ENCODE measurements at regions not wholly inside any gene's neighbourhood (a gene's known extent, or its start where the extent isn't known, plus 50 kb on each side); places are given as distances from the start of the nearest gene placed in this dataset.
"Not testable (repeated sequence)": the region's sequence is repeated elsewhere in the genome, so short reads cannot be mapped to it uniquely, and the experiment has no call there.

- no peak for DNase-seq (ENCODE audit: insufficient read length, low spot score)
- FAIRE-seq: no peak
Observed at GRCh38 chr11:116390963-116391362, 381.8 kb downstream of the BUD13 start.

- no peak for DNase-seq (ENCODE audit: insufficient read length, low spot score)
- FAIRE-seq: no peak
Observed at GRCh38 chr11:116388146-116388545, 384.6 kb downstream of the BUD13 start.

- DNase-seq (ENCODE audit: insufficient read length, low spot score) (no peak), FAIRE-seq (no peak)
Observed at GRCh38 chr11:116387641-116388040, 385.1 kb downstream of the BUD13 start.

GRCh38 chr11:116386118-116386699 lies 386.6 kb downstream of the BUD13 start:
- DNase-seq (ENCODE audit: insufficient read length, low spot score) (no peak), FAIRE-seq (no peak)

GRCh38 chr11:116384876-116385275 lies 387.9 kb downstream of the BUD13 start:
- FAIRE-seq (no peak), DNase-seq (ENCODE audit: insufficient read length, low spot score) (no peak)

- no peak for DNase-seq (ENCODE audit: insufficient read length, low spot score)
- FAIRE-seq: no peak
Observed at GRCh38 chr11:116384407-116384806, 388.4 kb downstream of the BUD13 start.

- DNase-seq (ENCODE audit: insufficient read length, low spot score): peak; percentile 13
- no peak for FAIRE-seq
Observed at GRCh38 chr11:116379185-116379828, 393.5 kb downstream of the BUD13 start.

GRCh38 chr11:116376547-116376946 lies 396.2 kb downstream of the BUD13 start:
- DNase-seq (ENCODE audit: insufficient read length, low spot score): no peak

GRCh38 chr11:116376054-116376453 lies 396.7 kb downstream of the BUD13 start:
- DNase-seq (ENCODE audit: insufficient read length, low spot score): no peak
- FAIRE-seq: no peak

More at GRCh38 chr11:116376547-116376946, 396.2 kb downstream of the BUD13 start:
- no peak for FAIRE-seq

- DNase-seq (ENCODE audit: insufficient read length, low spot score) (no peak), FAIRE-seq (no peak)
Observed at GRCh38 chr11:116375221-116375620, 397.6 kb downstream of the BUD13 start.

- no peak for DNase-seq (ENCODE audit: insufficient read length, low spot score)
- no peak for FAIRE-seq
Observed at GRCh38 chr11:116374085-116374484, 398.7 kb downstream of the BUD13 start.

GRCh38 chr11:116373104-116373944 lies 399.5 kb downstream of the BUD13 start:
- no peak for FAIRE-seq
- no peak for DNase-seq (ENCODE audit: insufficient read length, low spot score)

- FAIRE-seq: no peak
- DNase-seq (ENCODE audit: insufficient read length, low spot score): no peak
Observed at GRCh38 chr11:116371146-116371545, 401.6 kb downstream of the BUD13 start.

- no peak for FAIRE-seq
- DNase-seq (ENCODE audit: insufficient read length, low spot score): no peak
Observed at GRCh38 chr11:116368784-116369183, 404.0 kb downstream of the BUD13 start.

GRCh38 chr11:116366980-116367645 lies 405.7 kb downstream of the BUD13 start:
- FAIRE-seq (no peak), DNase-seq (ENCODE audit: insufficient read length, low spot score) (no peak)

- FAIRE-seq (no peak), DNase-seq (ENCODE audit: insufficient read length, low spot score) (no peak)
Observed at GRCh38 chr11:116366451-116366850, 406.3 kb downstream of the BUD13 start.

- FAIRE-seq; DNase-seq (ENCODE audit: insufficient read length, low spot score): not testable (repeated sequence)
Observed at GRCh38 chr11:116364925-116365324, 407.9 kb downstream of the BUD13 start.

- no peak for DNase-seq (ENCODE audit: insufficient read length, low spot score)
- no peak for FAIRE-seq
Observed at GRCh38 chr11:116364348-116364747, 408.4 kb downstream of the BUD13 start.

GRCh38 chr11:116360221-116360941 lies 412.4 kb downstream of the BUD13 start:
- FAIRE-seq (no peak), DNase-seq (ENCODE audit: insufficient read length, low spot score) (no peak)

GRCh38 chr11:116357784-116358544 lies 414.8 kb downstream of the BUD13 start:
- DNase-seq (ENCODE audit: insufficient read length, low spot score) (no peak), FAIRE-seq (no peak)
